HG02970 (cell line): ENCODE measurements at regions not wholly inside any gene's neighbourhood (a gene's known extent, or its start where the extent isn't known, plus 50 kb on each side); places are given as distances from the start of the nearest gene placed in this dataset.

Source experiments
- ATAC-seq: cut with Tn5 transposase; IDR thresholded peaks from one replicate; pipeline ENCODE4 v1.9.1; 2021; ENCODE audit warnings: mild to moderate bottlenecking, moderate library complexity, moderate number of reproducible peaks; ENCODE audit not compliant: unreplicated experiment, low FRiP score

- no peak for ATAC-seq
These were observed 335.7 kb downstream of the CHRM3 start for GRCh38 chr1:239722035-239722434.

- ATAC-seq: no peak
These were observed 337.5 kb downstream of the CHRM3 start for GRCh38 chr1:239723776-239724367.

- no peak for ATAC-seq
These were observed 339.0 kb downstream of the CHRM3 start for GRCh38 chr1:239725371-239725770.

- ATAC-seq: no peak
These were observed 339.6 kb downstream of the CHRM3 start for GRCh38 chr1:239725933-239726332.

- ATAC-seq: no peak
These were observed 344.0 kb downstream of the CHRM3 start for GRCh38 chr1:239730378-239730777.

- ATAC-seq: no peak
These were observed 344.8 kb downstream of the CHRM3 start for GRCh38 chr1:239731082-239731748.

GRCh38 chr1:239732770-239733169 lies 346.4 kb downstream of the CHRM3 start:
- no peak for ATAC-seq

GRCh38 chr1:239733995-239734394 lies 347.6 kb downstream of the CHRM3 start:
- ATAC-seq: no peak

- no peak for ATAC-seq
These were observed 348.7 kb downstream of the CHRM3 start for GRCh38 chr1:239735111-239735510.

- ATAC-seq: no peak
These were observed 350.1 kb downstream of the CHRM3 start for GRCh38 chr1:239736479-239736878.

GRCh38 chr1:239739375-239739774 lies 352.3 kb upstream of the FMN2 start:
- ATAC-seq: no peak

- ATAC-seq: no peak
These were observed 351.8 kb upstream of the FMN2 start for GRCh38 chr1:239739919-239740318.

GRCh38 chr1:239742416-239743109 lies 349.1 kb upstream of the FMN2 start:
- ATAC-seq: no peak

GRCh38 chr1:239744851-239745250 lies 346.8 kb upstream of the FMN2 start:
- ATAC-seq: no peak

- no peak for ATAC-seq
These were observed 336.4 kb upstream of the FMN2 start for GRCh38 chr1:239755107-239755912.

GRCh38 chr1:239757716-239758115 lies 334.0 kb upstream of the FMN2 start:
- no peak for ATAC-seq

GRCh38 chr1:239758756-239759155 lies 332.9 kb upstream of the FMN2 start:
- ATAC-seq: no peak

GRCh38 chr1:239761509-239761908 lies 330.2 kb upstream of the FMN2 start:
- no peak for ATAC-seq

GRCh38 chr1:239763850-239764249 lies 327.8 kb upstream of the FMN2 start:
- ATAC-seq: no peak

GRCh38 chr1:239764546-239764945 lies 327.1 kb upstream of the FMN2 start:
- no peak for ATAC-seq

GRCh38 chr1:239765163-239765562 lies 326.5 kb upstream of the FMN2 start:
- ATAC-seq: no peak
